Stomach (tissue), 4 donors: ENCODE measurements at regions not wholly inside any gene's neighbourhood (a gene's known extent, or its start where the extent isn't known, plus 50 kb on each side); places are given as distances from the start of the nearest gene placed in this dataset.

Experiments used
- POLR2A ChIP-seq, 4 donors: fragments of 450-650 bp; IDR thresholded peaks; one replicate each; pipeline ENCODE4 v1.6.1; 2016; ENCODE audit warnings: antibody characterized with exemption in 4 of 4, control low read depth in 2 of 4, mild to moderate bottlenecking in 1 of 4, moderate library complexity in 1 of 4
- POLR2AphosphoS5 ChIP-seq, 3 donors: sonication (generic); formaldehyde crosslinking; IDR thresholded peaks; one replicate each; pipeline ENCODE4 v1.6.1; 2016; ENCODE audit warnings: antibody characterized with exemption in 3 of 3

- TF ChIP-seq POLR2A (IDR thresholded peaks at IDR 0.05) (no peak), POLR2AphosphoS5 (IDR thresholded peaks at IDR 0.05) (no peak)
These were observed 231.7 kb downstream of the ARL6IP6 start for GRCh38 chr2:152950126-152950525.
